ENCODE measurements at regions not wholly inside any gene's neighbourhood (a gene's known extent, or its start where the extent isn't known, plus 50 kb on each side); places are given as distances from the start of the nearest gene placed in this dataset.

- no peak for TF ChIP-seq CTCF (IDR thresholded peaks at IDR 0.05)
- no peak for TF ChIP-seq POLR2A (IDR thresholded peaks at IDR 0.05)
These were observed 57.7 kb downstream of the RAD51AP2 start for GRCh38 chr2:17460371-17461086.

All from sigmoid colon (tissue), 3 donors.